ENCODE measurements at regions not wholly inside any gene's neighbourhood (a gene's known extent, or its start where the extent isn't known, plus 50 kb on each side); places are given as distances from the start of the nearest gene placed in this dataset.

DNA sequence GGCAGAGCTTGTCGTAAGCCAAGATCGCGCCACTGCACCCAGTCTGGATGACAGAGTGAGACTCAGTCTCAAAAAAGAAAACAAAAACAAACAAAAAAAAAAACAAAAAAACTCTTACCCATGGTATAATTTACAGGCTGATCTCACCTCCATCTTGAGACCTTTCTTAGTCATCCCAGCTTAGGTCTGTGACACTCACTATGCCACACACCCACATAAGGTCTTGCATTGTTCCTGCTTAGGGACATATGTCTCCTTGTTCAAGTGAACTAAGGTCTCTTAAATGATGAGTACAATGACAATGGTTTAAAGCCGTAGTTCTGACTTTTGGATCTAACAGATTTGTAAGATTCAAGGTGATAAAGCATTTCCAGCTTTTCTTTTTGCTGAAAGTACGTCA is 360.2 kb upstream of the ARHGEF26 start:
- Histone ChIP-seq H3K4me3 (ENCODE audit: low read depth, low read length) (no peak overlapping the region), H3K9me3 (ENCODE audit: control insufficient read depth, low read length) (no peaks in the 10 kb centered on the region), H2AFZ (no peak overlapping the region), H3K27me3 (ENCODE audit: control insufficient read depth, insufficient read depth, low read length) (no peaks in the 10 kb centered on the region), H3K4me2 (ENCODE audit: low read length) (no peak overlapping the region), H3K9ac (no peak overlapping the region), H3K79me2 (no peaks in the 10 kb centered on the region), H3K36me3 (ENCODE audit: control insufficient read depth, insufficient read depth, low read length) (no peaks in the 10 kb centered on the region), H3K27ac (no peak overlapping the region), H3K4me1 (no peaks in the 10 kb centered on the region)
- TF ChIP-seq, protein P1, sequence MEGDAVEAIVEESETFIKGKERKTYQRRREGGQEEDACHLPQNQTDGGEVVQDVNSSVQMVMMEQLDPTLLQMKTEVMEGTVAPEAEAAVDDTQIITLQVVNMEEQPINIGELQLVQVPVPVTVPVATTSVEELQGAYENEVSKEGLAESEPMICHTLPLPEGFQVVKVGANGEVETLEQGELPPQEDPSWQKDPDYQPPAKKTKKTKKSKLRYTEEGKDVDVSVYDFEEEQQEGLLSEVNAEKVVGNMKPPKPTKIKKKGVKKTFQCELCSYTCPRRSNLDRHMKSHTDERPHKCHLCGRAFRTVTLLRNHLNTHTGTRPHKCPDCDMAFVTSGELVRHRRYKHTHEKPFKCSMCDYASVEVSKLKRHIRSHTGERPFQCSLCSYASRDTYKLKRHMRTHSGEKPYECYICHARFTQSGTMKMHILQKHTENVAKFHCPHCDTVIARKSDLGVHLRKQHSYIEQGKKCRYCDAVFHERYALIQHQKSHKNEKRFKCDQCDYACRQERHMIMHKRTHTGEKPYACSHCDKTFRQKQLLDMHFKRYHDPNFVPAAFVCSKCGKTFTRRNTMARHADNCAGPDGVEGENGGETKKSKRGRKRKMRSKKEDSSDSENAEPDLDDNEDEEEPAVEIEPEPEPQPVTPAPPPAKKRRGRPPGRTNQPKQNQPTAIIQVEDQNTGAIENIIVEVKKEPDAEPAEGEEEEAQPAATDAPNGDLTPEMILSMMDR (IDR thresholded peaks at IDR 0.05), result no peak

DNA sequence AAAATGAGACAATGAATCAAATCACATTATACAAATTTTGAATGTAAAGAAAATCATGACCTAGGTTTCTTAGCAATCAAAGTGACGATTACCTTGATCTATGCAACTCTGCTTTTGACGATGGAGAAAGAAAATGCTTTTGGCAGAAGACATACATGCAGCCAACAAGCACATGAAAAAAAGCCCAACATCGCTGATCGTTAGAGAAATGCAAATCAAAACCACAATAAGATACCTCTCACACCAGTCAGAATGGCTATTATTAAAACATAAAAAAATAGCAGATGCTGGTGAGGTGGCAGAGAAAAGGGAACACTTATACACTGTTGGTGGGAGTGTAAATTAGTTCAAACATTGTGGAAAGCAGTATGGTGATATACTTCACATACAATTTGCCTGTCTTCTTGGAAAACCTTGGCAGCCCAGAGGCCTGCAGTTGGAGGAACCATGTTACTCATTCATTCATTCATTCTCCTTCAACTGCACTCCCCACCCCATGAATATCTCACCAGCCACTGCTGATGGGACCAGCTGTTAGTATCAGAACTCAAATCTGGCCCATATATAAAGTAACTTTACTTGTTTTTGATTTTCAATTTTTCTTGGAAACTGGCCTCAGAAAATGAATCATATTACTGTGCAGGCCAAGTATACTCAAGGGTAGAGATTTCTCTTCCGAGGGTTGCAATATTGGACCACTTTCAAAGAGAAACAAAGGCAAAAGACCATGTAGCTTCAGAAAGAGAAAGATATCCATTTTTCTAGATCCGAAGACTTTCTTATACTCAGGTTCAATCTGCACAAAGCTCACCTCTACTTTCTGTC is 358.6 kb upstream of the ARHGEF26 start:
- Histone ChIP-seq H3K4me2 (ENCODE audit: low read length) (no peak overlapping the region), H3K9ac (no peak overlapping the region), H3K79me2 (no peaks in the 10 kb centered on the region), H3K4me3 (ENCODE audit: low read depth, low read length) (no peak overlapping the region), H3K36me3 (ENCODE audit: control insufficient read depth, insufficient read depth, low read length) (no peaks in the 10 kb centered on the region), H3K9me3 (ENCODE audit: control insufficient read depth, low read length) (no peaks in the 10 kb centered on the region), H3K27ac (no peak overlapping the region), H2AFZ (peak overlapping the region; percentile 23), H3K4me1 (no peaks in the 10 kb centered on the region), H3K27me3 (ENCODE audit: control insufficient read depth, insufficient read depth, low read length) (no peaks in the 10 kb centered on the region)
- TF ChIP-seq, protein P1 (IDR thresholded peaks at IDR 0.05), result no peak

DNA sequence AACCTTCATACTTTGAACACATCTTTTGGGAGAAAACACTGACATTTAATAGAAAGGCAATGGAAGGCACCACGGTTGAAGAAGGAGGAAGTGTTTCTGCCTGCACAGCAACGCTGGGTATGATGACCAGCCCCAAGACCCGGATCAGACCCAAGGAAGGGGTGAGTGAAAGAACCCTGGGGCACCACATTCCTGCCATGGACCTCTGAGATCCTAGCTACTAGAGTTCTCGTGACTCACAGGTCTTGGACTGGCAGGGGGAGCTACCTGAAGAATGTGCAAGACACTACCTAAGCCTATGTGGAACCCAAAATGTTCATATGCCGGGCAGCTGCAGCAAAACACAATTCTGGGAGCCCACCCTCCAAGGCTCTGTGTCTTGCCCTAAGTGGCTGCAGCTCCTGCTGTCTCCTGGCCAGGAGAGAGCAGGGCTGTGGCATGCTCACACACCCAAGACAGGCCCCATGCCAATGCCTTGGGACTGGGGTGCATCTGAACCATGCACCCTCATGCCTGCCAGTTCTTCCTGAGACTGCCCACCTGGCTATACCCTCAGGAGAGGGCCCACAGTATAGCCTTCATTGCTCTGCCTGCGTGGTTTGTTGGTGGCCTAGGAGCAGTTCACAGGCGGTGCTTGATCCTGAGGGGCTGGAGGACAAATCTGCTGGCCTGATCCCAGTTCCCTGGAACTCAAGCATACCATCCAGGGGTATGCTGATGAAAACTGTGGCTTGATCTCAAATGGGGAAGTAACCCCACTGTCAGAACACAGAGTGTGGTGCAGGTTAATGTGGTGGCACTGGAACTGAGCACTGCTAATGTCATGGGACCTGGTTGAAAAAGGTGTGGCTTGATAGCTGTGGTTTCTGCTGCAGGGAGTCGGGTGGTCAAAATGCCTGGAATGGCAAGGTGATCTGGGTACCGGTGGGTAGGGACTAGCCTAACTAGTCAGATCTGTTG is 353.3 kb upstream of the ARHGEF26 start:
- H2AFZ ChIP-seq, result no peak overlapping the region
- H3K4me3 ChIP-seq (ENCODE audit: low read depth, low read length), result no peak overlapping the region
- no peak overlapping the region for H3K9ac ChIP-seq
- no peaks in the 10 kb centered on the region for H3K79me2 ChIP-seq
- H3K36me3 ChIP-seq (ENCODE audit: control insufficient read depth, insufficient read depth, low read length), result no peaks in the 10 kb centered on the region
- TF ChIP-seq, protein P1 (IDR thresholded peaks at IDR 0.05), result no peak
- H3K27me3 ChIP-seq (ENCODE audit: control insufficient read depth, insufficient read depth, low read length), result no peaks in the 10 kb centered on the region
- H3K27ac ChIP-seq, result no peak overlapping the region
- no peaks in the 10 kb centered on the region for H3K9me3 ChIP-seq (ENCODE audit: control insufficient read depth, low read length)
- no peaks in the 10 kb centered on the region for H3K4me1 ChIP-seq
- H3K4me2 ChIP-seq (ENCODE audit: low read length), result no peak overlapping the region

DNA sequence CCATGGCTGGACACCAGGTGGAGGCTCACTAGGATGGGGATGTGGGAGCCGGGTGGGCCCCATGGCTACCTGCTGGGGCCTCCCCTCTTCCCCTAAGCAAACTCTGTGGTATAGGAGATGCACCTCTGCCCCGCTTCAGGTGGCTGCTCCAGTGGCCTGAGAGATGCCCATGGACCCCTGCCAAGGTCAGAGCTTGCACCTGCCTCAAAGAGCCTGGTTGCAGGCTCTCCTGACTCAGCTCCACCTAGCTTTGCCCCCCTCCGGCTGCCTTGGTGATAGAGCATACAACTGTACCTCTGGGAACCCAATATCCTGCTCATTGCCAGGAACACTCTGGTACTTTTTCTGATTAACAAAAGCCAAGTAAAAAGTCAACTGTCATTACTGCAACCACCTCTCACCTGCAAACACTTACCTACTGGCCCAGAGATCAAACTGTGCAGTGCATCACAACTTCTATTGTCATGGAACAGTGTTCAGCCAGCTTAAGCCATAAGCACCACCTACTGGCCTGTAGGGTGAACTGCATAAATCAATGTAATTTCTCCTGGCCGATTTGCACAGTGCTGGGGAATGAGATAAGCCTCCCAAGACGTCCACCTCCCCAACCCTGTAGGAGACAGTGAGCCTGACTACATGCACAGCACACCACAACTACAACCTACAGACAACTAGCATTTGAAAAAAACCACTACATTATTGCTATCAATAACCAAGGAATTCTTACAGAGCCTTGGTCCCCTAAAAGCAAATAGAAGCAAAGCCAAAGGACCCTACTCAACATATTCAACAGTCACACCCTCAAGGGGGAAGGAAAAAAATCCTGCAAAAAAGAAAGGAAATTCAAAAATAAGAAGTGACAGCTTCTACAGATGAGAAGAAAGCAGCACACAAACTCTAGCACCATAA is 352.4 kb upstream of the ARHGEF26 start:
- Histone ChIP-seq H3K27ac (no peak overlapping the region), H2AFZ (no peak overlapping the region), H3K4me1 (no peaks in the 10 kb centered on the region), H3K4me3 (ENCODE audit: low read depth, low read length) (no peak overlapping the region), H3K9ac (no peak overlapping the region), H3K9me3 (ENCODE audit: control insufficient read depth, low read length) (no peaks in the 10 kb centered on the region), H3K79me2 (no peaks in the 10 kb centered on the region), H3K27me3 (ENCODE audit: control insufficient read depth, insufficient read depth, low read length) (no peaks in the 10 kb centered on the region), H3K36me3 (ENCODE audit: control insufficient read depth, insufficient read depth, low read length) (no peaks in the 10 kb centered on the region), H3K4me2 (ENCODE audit: low read length) (no peak overlapping the region)
- TF ChIP-seq, protein P1 (IDR thresholded peaks at IDR 0.05), result peak; percentile 89

All from parathyroid adenoma (tissue), 2 donors.